ENCODE measurements at regions not wholly inside any gene's neighbourhood (a gene's known extent, or its start where the extent isn't known, plus 50 kb on each side); places are given as distances from the start of the nearest gene placed in this dataset.

GRCh38 chr3:76346690-76347089 lies 561.3 kb upstream of the ZNF717 start:
- DNase-seq (ENCODE audit: low spot score) = no peak

- DNase-seq (ENCODE audit: low spot score) = no peak
Observed at GRCh38 chr3:76349715-76350480, 564.5 kb upstream of the ZNF717 start.

- DNase-seq (ENCODE audit: low spot score) = no peak
Observed at GRCh38 chr3:76352051-76352450, 566.7 kb upstream of the ZNF717 start.

GRCh38 chr3:76352511-76353284 lies 567.3 kb upstream of the ZNF717 start:
- DNase-seq (ENCODE audit: low spot score) = no peak

- DNase-seq (ENCODE audit: low spot score) = no peak
Observed at GRCh38 chr3:76353683-76354082, 568.3 kb upstream of the ZNF717 start.

GRCh38 chr3:76361010-76361409 lies 575.7 kb upstream of the ZNF717 start:
- no peak for DNase-seq (ENCODE audit: low spot score)

- DNase-seq (ENCODE audit: low spot score) = no peak
Observed at GRCh38 chr3:76362643-76363042, 577.3 kb upstream of the ZNF717 start.

- DNase-seq (ENCODE audit: low spot score) = no peak
Observed at GRCh38 chr3:76365275-76365674, 579.9 kb upstream of the ZNF717 start.

- no peak for DNase-seq (ENCODE audit: low spot score)
Observed at GRCh38 chr3:76367281-76367680, 581.9 kb upstream of the ZNF717 start.

GRCh38 chr3:76369170-76369569 lies 583.8 kb upstream of the ZNF717 start:
- peak; percentile 3 for DNase-seq (ENCODE audit: low spot score)

GRCh38 chr3:76370749-76371520 lies 585.6 kb upstream of the ZNF717 start:
- DNase-seq (ENCODE audit: low spot score) = no peak

- DNase-seq (ENCODE audit: low spot score) = no peak
Observed at GRCh38 chr3:76372497-76372896, 587.1 kb upstream of the ZNF717 start.

- no peak for DNase-seq (ENCODE audit: low spot score)
Observed at GRCh38 chr3:76377074-76377473, 591.7 kb upstream of the ZNF717 start.

- no peak for DNase-seq (ENCODE audit: low spot score)
Observed at GRCh38 chr3:76378789-76379188, 593.4 kb upstream of the ZNF717 start.

- DNase-seq (ENCODE audit: low spot score) = no peak
Observed at GRCh38 chr3:76383781-76384180, 598.4 kb upstream of the ZNF717 start.

- no peak for DNase-seq (ENCODE audit: low spot score)
Observed at GRCh38 chr3:76387000-76387399, 601.7 kb upstream of the ZNF717 start.

GRCh38 chr3:76400141-76400540 lies 614.8 kb upstream of the ZNF717 start:
- DNase-seq (ENCODE audit: low spot score) = no peak

- DNase-seq (ENCODE audit: low spot score) = no peak
Observed at GRCh38 chr3:76402926-76403325, 617.6 kb upstream of the ZNF717 start.

GRCh38 chr3:76403556-76403955 lies 618.2 kb upstream of the ZNF717 start:
- peak; percentile 1 for DNase-seq (ENCODE audit: low spot score)

GRCh38 chr3:76405196-76405595 lies 619.8 kb upstream of the ZNF717 start:
- DNase-seq (ENCODE audit: low spot score) = no peak

GRCh38 chr3:76410762-76411281 lies 625.5 kb upstream of the ZNF717 start:
- DNase-seq (ENCODE audit: low spot score) = no peak

GRCh38 chr3:76415384-76415783 lies 624.5 kb upstream of the ROBO2 start:
- no peak for DNase-seq (ENCODE audit: low spot score)
